Choroid plexus epithelial cell (primary cell): ENCODE measurements at regions not wholly inside any gene's neighbourhood (a gene's known extent, or its start where the extent isn't known, plus 50 kb on each side); places are given as distances from the start of the nearest gene placed in this dataset.
A peak's percentile ranks its signal among the peaks of the same experiment; 100 is the strongest.

ENCODE experiments used
- DNase-seq: peaks from one replicate; pipeline ENCODE4 v3.0.0-alpha.2; 2010; ENCODE audit warnings: low read depth
- H3K4me3 ChIP-seq: 2 replicates; pipeline ENCODE4 v1.5.1; 2011; ENCODE audit warnings: low read depth, mild to moderate bottlenecking, control low read depth, low read length, moderate library complexity
- CTCF ChIP-seq: conservative IDR thresholded peaks from 2 replicates; pipeline ENCODE4 v1.5.1; 2011; ENCODE audit warnings: low read depth, mild to moderate bottlenecking, control low read depth, inconsistent platforms, low read length, moderate library complexity

GRCh38 chr20:17042122-17042521 is 184.7 kb upstream of the PCSK2 start:
- no peak for TF ChIP-seq CTCF
- no peak overlapping the region for H3K4me3 ChIP-seq
- DNase-seq = no peak

- no peak for DNase-seq
These were observed 183.5 kb upstream of the PCSK2 start for GRCh38 chr20:17043323-17043722.

GRCh38 chr20:17044891-17045290 is 181.9 kb upstream of the PCSK2 start:
- no peak for DNase-seq
- H3K4me3 ChIP-seq = no peak overlapping the region
- no peak for TF ChIP-seq CTCF

More at GRCh38 chr20:17043323-17043722, 183.5 kb upstream of the PCSK2 start:
- no peak for TF ChIP-seq CTCF
- H3K4me3 ChIP-seq = no peak overlapping the region

GRCh38 chr20:17059465-17059864 is 167.4 kb upstream of the PCSK2 start:
- no peak overlapping the region for H3K4me3 ChIP-seq
- DNase-seq = peak; percentile 0
- TF ChIP-seq CTCF = no peak

- no peak overlapping the region for H3K4me3 ChIP-seq
- no peak for TF ChIP-seq CTCF
- DNase-seq = no peak
These were observed 165.1 kb upstream of the PCSK2 start for GRCh38 chr20:17061715-17062114.

GRCh38 chr20:17062712-17063111 is 164.1 kb upstream of the PCSK2 start:
- TF ChIP-seq CTCF = no peak
- DNase-seq = no peak
- H3K4me3 ChIP-seq = no peak overlapping the region

GRCh38 chr20:17066902-17067301 is 159.9 kb upstream of the PCSK2 start:
- no peak for TF ChIP-seq CTCF
- H3K4me3 ChIP-seq = no peak overlapping the region
- DNase-seq = no peak
